SK-N-MC (cell line): ENCODE measurements at regions not wholly inside any gene's neighbourhood (a gene's known extent, or its start where the extent isn't known, plus 50 kb on each side); places are given as distances from the start of the nearest gene placed in this dataset.
"Not testable (repeated sequence)": the region's sequence is repeated elsewhere in the genome, so short reads cannot be mapped to it uniquely, and the experiment has no call there.

Source experiments
- DNase-seq: peaks from one replicate; pipeline ENCODE4 v3.0.0-alpha.2; 2011; ENCODE audit warnings: low read depth, low spot score
- H3K27ac ChIP-seq: fragments of 200-600 bp; sonication (generic); 2 replicates; pipeline ENCODE4 v1.5.1; 2016; ENCODE audit warnings: mixed run types
- H3K36me3 ChIP-seq: fragments of 200-600 bp; sonication (generic); 2 replicates; pipeline ENCODE4 v1.6.1; 2017; ENCODE audit warnings: antibody characterized with exemption, low read length, mixed read lengths; ENCODE audit not compliant: insufficient read depth
- H3K4me3 ChIP-seq: fragments of 200-600 bp; sonication (generic); 2 replicates; pipeline ENCODE4 v1.5.1; 2016
- H3K9ac ChIP-seq: fragments of 200-600 bp; sonication (generic); 2 replicates; pipeline ENCODE4 v1.8.0; 2017; ENCODE audit warnings: mixed run types, mixed read lengths; ENCODE audit not compliant: insufficient read length
- H3K9me3 ChIP-seq: fragments of 200-600 bp; sonication (generic); 2 replicates; pipeline ENCODE4 v1.6.1; 2017; ENCODE audit warnings: low read depth, mild to moderate bottlenecking, antibody characterized with exemption, low read length, moderate library complexity, mixed read lengths

DNA sequence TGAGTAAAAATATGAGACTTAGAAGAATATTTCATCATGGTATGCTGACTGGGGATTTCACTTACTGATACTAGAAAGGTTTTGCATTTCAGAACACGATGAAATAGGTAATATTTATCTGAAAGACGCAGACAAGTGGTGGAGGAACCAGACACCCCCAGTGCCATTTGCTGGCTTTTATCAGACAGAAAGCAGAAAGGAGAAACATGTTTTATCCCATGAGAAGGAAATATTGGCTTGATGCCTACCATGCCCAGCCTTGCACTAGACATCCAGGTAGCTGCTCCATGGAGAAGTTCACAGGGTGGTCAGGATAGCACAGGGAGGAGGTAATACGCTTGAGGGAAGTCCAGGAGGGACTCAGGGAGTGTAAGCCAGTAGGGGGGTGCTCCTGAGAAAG, 258.9 kb upstream of the PLGLB2 start:
- not testable (repeated sequence) for H3K4me3 ChIP-seq, H3K27ac ChIP-seq, DNase-seq, H3K9me3 ChIP-seq, H3K36me3 ChIP-seq, H3K9ac ChIP-seq

- H3K27ac ChIP-seq, H3K36me3 ChIP-seq, H3K4me3 ChIP-seq, DNase-seq, H3K9me3 ChIP-seq, H3K9ac ChIP-seq: not testable (repeated sequence)
These were observed 253.0 kb upstream of the PLGLB2 start for GRCh38 chr2:87494846-87495245.

DNA sequence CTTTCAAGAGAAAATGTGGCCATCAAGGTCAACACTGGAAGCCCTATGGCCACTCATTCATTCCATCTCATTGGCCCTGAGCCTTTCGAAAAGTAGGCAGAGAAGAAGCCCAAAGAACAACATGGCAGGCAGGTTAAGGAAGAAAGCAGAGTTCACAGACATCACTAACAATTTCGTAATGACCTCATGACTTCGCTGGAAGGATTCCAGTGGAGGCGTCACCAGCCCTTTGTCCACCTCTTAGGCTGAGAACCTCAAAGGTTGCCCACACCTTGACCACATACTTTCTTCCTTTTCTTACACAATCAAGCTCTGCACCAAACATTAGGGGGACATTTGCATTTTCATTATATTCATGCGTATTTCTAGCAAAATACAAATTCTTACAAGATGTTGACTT, 252.4 kb upstream of the PLGLB2 start:
- not testable (repeated sequence) for DNase-seq, H3K27ac ChIP-seq, H3K9me3 ChIP-seq, H3K9ac ChIP-seq, H3K36me3 ChIP-seq, H3K4me3 ChIP-seq

- DNase-seq, result peak; percentile 12
- not testable (repeated sequence) for H3K36me3 ChIP-seq, H3K9me3 ChIP-seq, H3K9ac ChIP-seq, H3K4me3 ChIP-seq
- peak overlapping the region; percentile 70; the same call in 1 of the 2 replicates for H3K27ac ChIP-seq
These were observed 251.6 kb upstream of the PLGLB2 start for GRCh38 chr2:87496036-87497006.

GRCh38 chr2:87497135-87497534, 250.8 kb upstream of the PLGLB2 start:
- H3K27ac ChIP-seq, H3K9ac ChIP-seq, H3K36me3 ChIP-seq, DNase-seq, H3K9me3 ChIP-seq, H3K4me3 ChIP-seq: not testable (repeated sequence)

GRCh38 chr2:87497700-87498099, 250.2 kb upstream of the PLGLB2 start:
- not testable (repeated sequence) for H3K9me3 ChIP-seq, H3K27ac ChIP-seq, H3K9ac ChIP-seq, H3K36me3 ChIP-seq, DNase-seq, H3K4me3 ChIP-seq

DNA sequence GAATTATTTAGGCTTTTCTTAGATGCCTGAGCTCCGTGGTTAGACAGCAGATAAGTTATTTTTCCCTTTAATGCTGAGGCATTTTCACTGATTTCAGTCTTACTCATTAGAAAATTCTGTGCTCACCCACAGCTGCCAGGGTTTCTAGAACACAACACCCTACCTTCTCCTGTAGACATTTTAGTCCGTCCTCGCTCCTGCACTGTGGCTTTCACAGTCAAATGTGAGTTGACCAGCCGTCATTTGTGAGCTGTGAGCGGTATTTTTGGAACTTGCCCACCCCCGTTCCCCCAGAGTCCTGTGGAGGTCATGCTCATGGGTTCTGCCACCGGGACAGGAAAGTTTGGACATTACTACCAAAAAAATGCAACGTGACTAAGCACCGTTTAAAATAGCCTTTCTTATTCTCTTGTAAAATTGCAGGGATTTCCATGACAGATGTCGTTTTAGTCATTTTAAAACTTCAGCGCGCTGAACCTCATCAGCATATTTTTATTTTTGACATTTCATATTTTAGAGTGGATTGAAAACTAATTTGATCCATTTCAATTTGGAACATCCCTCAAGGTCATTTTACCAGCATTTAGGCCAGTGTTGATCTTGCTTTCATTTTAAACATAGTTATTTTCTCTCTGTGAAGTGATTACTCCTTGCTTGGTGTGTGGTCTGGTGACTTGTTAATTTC, 249.6 kb upstream of the PLGLB2 start:
- H3K4me3 ChIP-seq, H3K9me3 ChIP-seq, H3K9ac ChIP-seq, H3K27ac ChIP-seq, DNase-seq, H3K36me3 ChIP-seq: not testable (repeated sequence)

DNA sequence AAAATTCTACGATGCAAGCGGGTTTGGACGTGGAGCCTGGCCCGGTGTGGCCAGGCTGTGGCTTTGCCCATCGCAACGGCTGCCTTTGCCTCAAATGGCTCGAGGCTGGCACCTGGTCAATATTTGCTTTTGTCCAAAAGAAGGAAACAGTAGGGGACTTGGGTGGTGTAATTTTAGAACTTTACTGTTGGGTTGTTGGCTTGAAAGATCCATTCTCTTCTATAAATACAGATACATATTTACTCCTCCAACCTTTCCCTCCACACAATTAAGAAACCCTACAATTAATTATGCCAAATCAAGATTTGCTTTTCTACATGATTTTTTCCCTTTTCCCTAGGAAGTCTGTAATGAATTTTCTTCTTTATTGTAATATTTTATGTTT, 249.0 kb upstream of the PLGLB2 start:
- not testable (repeated sequence) for DNase-seq, H3K9ac ChIP-seq, H3K4me3 ChIP-seq, H3K9me3 ChIP-seq, H3K36me3 ChIP-seq, H3K27ac ChIP-seq

GRCh38 chr2:87499860-87500259, 248.0 kb upstream of the PLGLB2 start:
- not testable (repeated sequence) for H3K27ac ChIP-seq, H3K4me3 ChIP-seq, DNase-seq, H3K9ac ChIP-seq, H3K9me3 ChIP-seq, H3K36me3 ChIP-seq

- not testable (repeated sequence) for H3K4me3 ChIP-seq, DNase-seq, H3K9me3 ChIP-seq, H3K36me3 ChIP-seq, H3K27ac ChIP-seq, H3K9ac ChIP-seq
These were observed 247.5 kb upstream of the PLGLB2 start for GRCh38 chr2:87500421-87500820.

GRCh38 chr2:87500951-87501350, 246.9 kb upstream of the PLGLB2 start:
- DNase-seq, H3K36me3 ChIP-seq, H3K4me3 ChIP-seq, H3K27ac ChIP-seq, H3K9me3 ChIP-seq, H3K9ac ChIP-seq: not testable (repeated sequence)

GRCh38 chr2:87502948-87503347, 244.9 kb upstream of the PLGLB2 start:
- not testable (repeated sequence) for H3K9me3 ChIP-seq, DNase-seq, H3K4me3 ChIP-seq, H3K9ac ChIP-seq, H3K36me3 ChIP-seq, H3K27ac ChIP-seq

DNA sequence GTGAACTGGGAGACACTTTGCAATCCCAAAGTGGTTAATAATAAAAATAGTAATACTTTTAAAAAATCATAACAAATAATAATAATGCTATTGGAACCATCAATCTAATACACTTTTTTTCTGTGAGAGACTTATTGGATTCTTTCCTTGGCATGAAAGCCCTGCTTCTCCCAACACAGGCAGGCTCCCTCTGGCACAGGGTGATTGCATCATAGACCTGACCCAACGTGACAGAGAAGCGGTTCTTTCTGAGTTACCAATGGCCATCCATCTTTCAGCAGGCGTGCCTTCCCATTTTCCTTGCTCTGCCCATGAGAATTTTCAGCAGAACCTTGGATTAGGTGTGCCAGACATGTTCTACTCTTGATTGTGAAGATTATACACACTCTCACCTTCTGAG, 242.6 kb upstream of the PLGLB2 start:
- not testable (repeated sequence) for H3K36me3 ChIP-seq, H3K27ac ChIP-seq, H3K9ac ChIP-seq, H3K9me3 ChIP-seq, H3K4me3 ChIP-seq, DNase-seq

- not testable (repeated sequence) for H3K9me3 ChIP-seq, H3K9ac ChIP-seq, DNase-seq, H3K36me3 ChIP-seq, H3K4me3 ChIP-seq, H3K27ac ChIP-seq
These were observed 242.0 kb upstream of the PLGLB2 start for GRCh38 chr2:87505909-87506308.
